Left cardiac atrium (tissue), 4 donors: ENCODE measurements at regions not wholly inside any gene's neighbourhood (a gene's known extent, or its start where the extent isn't known, plus 50 kb on each side); places are given as distances from the start of the nearest gene placed in this dataset.

Experiments
- ATAC-seq, 2 donors: fragments of 200-7000 bp; cut with Tn5 transposase; one replicate each; pipeline ENCODE4 v1.9.1; 2020; ENCODE audit warnings: mild to moderate bottlenecking in 2 of 2, moderate library complexity in 2 of 2
- DNase-seq: peaks from one replicate; pipeline ENCODE4 v3.0.0-alpha.2; 2020
- intact Hi-C, 2 donors: fragments of 100-400 bp; cut with DNase I; formaldehyde crosslinking; loops; one replicate each; pipeline versions ENCODE4 v1.14.1 to v1.15.1; 2022 to 2023
- donor health status: DM: no; HTN: yes; CAD: no.
- donor health status: DM: no; HTN: yes; CAD: no; lungs with severe emphysema.
- donor health status: DM: yes; HTN: yes; CAD: no.
- donor health status: Dilated cardiomyopathy.

- DNase-seq = no peak
- intact Hi-C loops = no loop called here
- ATAC-seq = no peak
Observed at GRCh38 chr13:79792716-79793115, 311.8 kb downstream of the NDFIP2 start.

DNA sequence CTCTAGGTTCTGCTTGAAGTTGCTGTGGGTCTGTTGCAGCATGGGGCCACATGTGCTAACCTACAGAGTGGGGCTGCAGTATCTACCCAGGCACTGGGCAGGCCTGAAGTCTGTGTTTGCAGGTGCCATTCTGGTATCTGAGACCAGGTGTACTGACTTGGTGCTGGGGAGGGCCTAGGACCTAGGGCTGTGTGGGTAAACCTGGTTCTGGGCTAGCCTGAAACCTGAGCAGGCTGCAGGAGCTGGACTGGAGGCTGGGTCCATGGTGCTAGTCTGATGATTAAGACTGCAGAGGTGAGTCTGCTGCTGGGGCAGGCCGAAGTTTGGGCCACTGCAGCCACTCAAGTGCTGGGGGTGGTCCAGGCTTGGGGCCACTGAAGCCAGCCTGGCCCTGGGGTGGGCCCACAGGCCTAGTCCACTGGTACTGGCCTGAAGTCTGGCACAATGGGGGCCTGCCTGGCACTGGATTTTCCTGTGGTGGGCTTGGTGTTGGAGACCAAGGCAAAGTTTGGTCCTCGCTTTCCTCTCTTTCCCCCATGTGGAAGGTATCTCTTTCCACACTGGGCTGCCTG, 310.6 kb downstream of the NDFIP2 start:
- DNase-seq = no peak
- no peak for ATAC-seq
- intact Hi-C loops = no loop called here

GRCh38 chr13:79786176-79786575, 305.2 kb downstream of the NDFIP2 start:
- DNase-seq = no peak
- intact Hi-C loops = loop anchor here in 1 of 2 donors (10.0 kb wide), 1 partner anchor 549 kb away; no protein-coding TSS in a partner anchor
- ATAC-seq = no peak

DNA sequence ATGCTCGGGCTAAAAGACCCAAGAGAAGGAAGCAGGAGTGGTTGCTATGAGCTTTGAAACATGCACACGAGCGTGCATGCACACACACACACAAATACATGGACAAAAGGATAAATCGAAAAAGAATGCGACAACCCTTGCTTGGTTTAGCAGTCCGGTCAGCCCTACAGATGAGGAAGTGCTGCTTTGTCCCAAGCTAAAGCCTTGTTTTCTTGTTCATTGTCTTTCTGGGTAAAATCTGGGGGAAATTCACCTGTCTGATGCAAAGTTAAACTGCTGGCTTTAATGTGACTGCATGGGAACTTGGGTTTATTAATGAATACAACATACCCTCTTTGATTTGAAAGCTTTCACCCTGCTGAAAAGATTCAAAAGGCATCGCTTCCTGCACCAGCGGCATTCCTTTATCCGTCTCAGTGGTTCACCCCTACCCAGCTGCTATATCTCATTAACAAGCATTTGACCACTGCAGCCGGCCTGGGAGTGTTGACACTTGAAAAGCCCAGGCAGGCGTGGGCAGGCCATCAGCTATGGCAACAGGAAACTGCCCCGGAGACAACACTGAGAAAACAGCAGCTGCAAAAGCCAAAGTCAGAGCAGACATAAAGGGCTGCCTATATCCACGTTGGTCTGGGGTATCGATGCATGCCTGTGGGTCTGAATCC, 301.7 kb downstream of the NDFIP2 start:
- DNase-seq = peak; percentile 76
- ATAC-seq = peak; percentile 95 to 96
- intact Hi-C loops = loop anchor here in 1 of 2 donors (10.0 kb wide), 1 partner anchor 552 kb away; no protein-coding TSS in a partner anchor

GRCh38 chr13:79781829-79782540, 301.0 kb downstream of the NDFIP2 start:
- no peak for ATAC-seq
- DNase-seq = no peak
- intact Hi-C loops = loop anchor here in 1 of 2 donors (10.0 kb wide), 1 partner anchor 553 kb away; no protein-coding TSS in a partner anchor

DNA sequence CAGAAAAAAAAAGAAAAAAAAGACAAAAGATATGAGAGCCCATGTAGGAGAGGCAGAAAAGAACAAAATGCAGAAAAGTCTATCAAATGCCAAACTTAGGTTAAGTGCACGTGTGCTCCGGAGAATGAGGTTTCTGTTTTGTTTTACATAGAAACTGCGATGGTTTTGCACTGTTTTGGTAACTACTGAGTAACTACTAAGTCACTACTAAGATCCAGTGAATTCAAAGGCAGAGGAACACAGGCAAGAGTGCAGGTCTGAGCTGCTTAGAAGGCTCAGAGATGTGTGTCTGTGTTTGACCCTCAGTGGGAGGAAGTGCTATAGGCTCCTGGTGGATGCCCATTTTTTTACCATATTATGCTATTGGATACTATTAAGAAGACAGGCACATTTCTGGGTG, 299.3 kb downstream of the NDFIP2 start:
- intact Hi-C loops = loop anchor here in 1 of 2 donors (10.0 kb wide), 1 partner anchor 555 kb away; no protein-coding TSS in a partner anchor
- ATAC-seq (peak in 1 of 2 donors; percentile 37), DNase-seq (no peak)

DNA sequence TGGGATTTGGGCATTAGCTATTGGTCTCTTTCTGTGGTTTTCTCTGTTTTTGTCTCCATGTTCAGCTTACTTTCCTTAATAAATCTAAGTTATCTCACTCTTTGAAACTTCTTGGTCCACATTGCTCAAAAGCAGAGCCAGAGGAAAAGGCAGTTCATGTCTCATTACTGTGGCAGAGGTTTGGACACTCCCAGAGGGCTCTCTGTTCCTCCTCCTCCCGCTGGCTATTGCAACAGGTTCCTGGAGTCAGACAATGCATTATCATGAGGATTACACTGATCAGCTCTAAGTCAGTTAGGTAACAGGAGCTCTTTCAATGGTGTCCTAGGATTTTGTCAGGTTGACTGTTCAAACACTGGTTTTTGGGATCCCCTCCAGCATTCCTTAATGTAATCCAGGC, 298.8 kb downstream of the NDFIP2 start:
- DNase-seq (peak; percentile 24), ATAC-seq (peak; percentile 80 to 88)
- intact Hi-C loops = loop anchor here (10.0 kb wide), 3 partner anchors 235 to 585 kb away; no protein-coding TSS in a partner anchor

GRCh38 chr13:79778741-79779460, 297.9 kb downstream of the NDFIP2 start:
- intact Hi-C loops = loop anchor here in 1 of 2 donors (10.0 kb wide), 3 partner anchors 236 to 586 kb away; no protein-coding TSS in a partner anchor
- ATAC-seq (no peak), DNase-seq (no peak)

GRCh38 chr13:79777504-79777903, 296.5 kb downstream of the NDFIP2 start:
- ATAC-seq = no peak
- intact Hi-C loops = loop anchor here in 1 of 2 donors (10.0 kb wide), 3 partner anchors 237 to 587 kb away; no protein-coding TSS in a partner anchor
- DNase-seq = no peak

- DNase-seq (no peak), ATAC-seq (no peak)
- intact Hi-C loops = loop anchor here in 1 of 2 donors (10.0 kb wide), 3 partner anchors 238 to 588 kb away; no protein-coding TSS in a partner anchor
Observed at GRCh38 chr13:79776531-79777295, 295.8 kb downstream of the NDFIP2 start.

DNA sequence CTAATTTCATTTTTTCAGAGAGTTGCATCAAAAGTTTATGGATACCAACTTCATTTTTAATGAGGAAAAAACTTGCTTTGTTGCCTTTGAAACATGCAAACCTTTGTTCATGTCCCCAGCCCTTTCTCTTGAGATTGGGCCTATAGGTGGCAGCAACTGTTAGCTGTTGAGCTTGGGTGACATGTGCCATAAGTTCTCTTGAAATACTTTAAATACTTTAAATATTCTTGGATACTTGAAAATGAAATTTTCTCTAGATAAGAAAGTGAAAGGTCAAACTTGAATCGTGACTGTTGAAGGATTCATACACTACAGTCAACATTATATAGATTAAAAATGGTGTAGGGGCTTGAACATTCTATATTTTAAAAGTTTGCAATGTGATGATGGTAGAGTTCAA, 294.9 kb downstream of the NDFIP2 start:
- DNase-seq (no peak), ATAC-seq (peak; percentile 46 to 60)
- intact Hi-C loops = loop anchor here in 1 of 2 donors (10.0 kb wide), 3 partner anchors 239 to 589 kb away; no protein-coding TSS in a partner anchor

GRCh38 chr13:79772811-79773210, 291.9 kb downstream of the NDFIP2 start:
- ATAC-seq = no peak
- DNase-seq = no peak
- intact Hi-C loops = loop anchor here in 1 of 2 donors (10.0 kb wide), 3 partner anchors 242 to 592 kb away; no protein-coding TSS in a partner anchor

DNA sequence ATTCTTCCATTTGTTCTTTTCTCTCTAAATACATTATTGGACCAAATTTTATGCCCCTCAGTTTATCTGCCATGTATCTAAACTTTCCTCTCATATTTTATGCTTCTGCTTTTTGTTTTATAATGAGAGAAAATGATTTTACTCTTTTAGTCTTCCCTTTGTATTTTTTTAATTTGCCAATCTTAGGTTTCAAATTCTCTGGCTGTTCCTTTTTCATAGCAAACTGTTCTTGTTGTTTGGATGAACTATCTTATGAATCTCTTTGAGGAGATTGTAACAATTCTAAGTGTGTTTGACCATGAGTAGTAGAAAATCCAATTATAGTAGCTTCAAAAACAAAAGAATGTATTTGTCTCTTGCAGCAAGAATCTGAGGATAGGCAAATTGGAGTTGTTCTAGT, 290.5 kb downstream of the NDFIP2 start:
- intact Hi-C loops = loop anchor here in 1 of 2 donors (10.0 kb wide), 3 partner anchors 243 to 593 kb away; no protein-coding TSS in a partner anchor
- no peak for ATAC-seq
- DNase-seq = no peak

DNA sequence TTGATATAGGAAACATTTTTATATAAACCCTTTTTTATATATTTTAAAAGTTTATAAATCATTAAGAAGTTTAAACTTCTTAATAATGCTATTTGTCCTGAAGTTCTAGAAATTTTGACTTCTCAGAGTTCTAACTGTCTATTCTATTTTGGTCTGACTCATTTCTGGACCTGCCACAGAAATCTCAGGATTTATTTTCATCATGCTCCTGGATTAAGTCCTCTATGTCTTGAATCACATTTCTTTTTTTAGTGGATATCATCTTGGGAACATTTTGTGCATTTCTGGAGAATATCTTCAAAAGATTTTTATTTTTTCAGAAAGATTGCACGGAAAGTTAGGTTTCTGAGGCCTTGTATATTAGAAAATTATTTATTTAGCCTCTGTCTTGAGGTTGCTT, 289.1 kb downstream of the NDFIP2 start:
- ATAC-seq = no peak
- no peak for DNase-seq
- intact Hi-C loops = loop anchor here in 1 of 2 donors (10.0 kb wide), 3 partner anchors 245 to 595 kb away; no protein-coding TSS in a partner anchor

GRCh38 chr13:79767126-79767525, 286.2 kb downstream of the NDFIP2 start:
- intact Hi-C loops = no loop called here
- no peak for DNase-seq
- ATAC-seq = no peak

- DNase-seq (no peak), ATAC-seq (peak in 1 of 2 donors; percentile 60)
- intact Hi-C loops = no loop called here
Observed at GRCh38 chr13:79765331-79765730, 284.4 kb downstream of the NDFIP2 start.

DNA sequence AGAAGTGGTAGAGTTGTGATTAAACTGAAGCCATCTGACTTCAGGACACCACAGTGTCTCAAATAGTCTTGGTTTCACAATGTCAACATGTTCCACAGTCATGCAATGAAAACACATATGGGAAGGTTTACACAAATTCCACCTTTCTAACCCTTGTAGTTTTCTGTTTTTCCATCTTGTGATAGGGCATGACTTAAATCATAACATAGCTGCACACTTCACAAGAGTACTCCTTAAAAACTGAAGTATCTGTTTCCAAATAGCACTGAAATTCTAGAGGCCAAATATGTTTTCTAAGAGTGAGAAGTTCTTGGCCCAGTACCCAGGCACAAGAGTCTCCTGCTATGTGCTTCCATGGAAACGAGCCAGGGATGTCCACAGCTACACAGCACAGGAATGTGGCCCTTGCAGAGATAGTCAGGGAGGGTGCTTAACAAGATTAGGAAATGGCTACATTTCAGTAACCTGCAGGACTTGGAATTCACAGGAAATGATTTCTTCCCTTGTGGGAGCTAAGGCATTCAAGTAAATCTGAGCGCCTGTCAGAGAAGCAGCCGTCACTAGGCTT, 269.1 kb downstream of the NDFIP2 start:
- intact Hi-C loops = no loop called here
- peak; percentile 93 to 99 for ATAC-seq
- peak; percentile 75 for DNase-seq

DNA sequence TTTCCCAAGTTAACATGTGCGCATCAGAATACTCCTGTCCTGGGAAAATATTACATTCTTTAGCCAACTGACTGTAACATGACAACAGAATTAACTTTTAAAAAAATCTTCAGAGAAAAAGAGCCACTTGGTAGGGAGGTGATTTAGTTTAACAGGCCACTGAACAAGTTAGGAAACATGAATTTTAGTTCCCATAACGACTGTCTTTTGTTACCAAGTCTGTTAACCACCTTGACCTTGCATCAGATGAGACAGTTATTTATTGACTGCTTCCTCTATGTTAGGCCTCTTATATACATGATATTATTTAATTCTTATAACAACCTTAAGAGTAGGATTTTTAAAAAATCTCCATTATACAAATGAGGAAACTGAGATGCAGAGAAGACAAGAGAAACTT, 268.6 kb downstream of the NDFIP2 start:
- no peak for ATAC-seq
- DNase-seq = no peak
- intact Hi-C loops = no loop called here
